Natural killer cell (primary cell): ENCODE measurements at regions not wholly inside any gene's neighbourhood (a gene's known extent, or its start where the extent isn't known, plus 50 kb on each side); places are given as distances from the start of the nearest gene placed in this dataset.

Source experiments
- ATAC-seq, 3 donors: fragments of 150-1000 bp in 2 of 3; fragments of 200-7000 bp in 1 of 3; cut with Tn5 transposase; 1 replicate in 1 of 3; 2 replicates in 2 of 3; pipeline ENCODE4 v1.10.0; 2021; ENCODE audit warnings: mild to moderate bottlenecking in 2 of 3, moderate library complexity in 2 of 3
- DNase-seq, 2 donors: peaks; one replicate each; pipeline versions ENCODE4 v3.0.0 to v3.0.0-alpha.2; 2013 to 2021; ENCODE audit warnings: mixed read lengths in 1 of 2
- H3K27ac ChIP-seq: one replicate; pipeline ENCODE4 v1.5.1; 2013; ENCODE audit warnings: mild to moderate bottlenecking, low read length
- H3K27me3 ChIP-seq: one replicate; pipeline ENCODE4 v1.6.1; 2013; ENCODE audit warnings: low read length; ENCODE audit not compliant: control insufficient read depth, insufficient read depth
- H3K36me3 ChIP-seq: one replicate; pipeline ENCODE4 v1.6.1; 2013; ENCODE audit warnings: low read length; ENCODE audit not compliant: control insufficient read depth, insufficient read depth
- H3K4me1 ChIP-seq: one replicate; pipeline ENCODE4 v1.6.1; 2013; ENCODE audit warnings: low read length; ENCODE audit not compliant: control insufficient read depth, insufficient read depth
- H3K4me3 ChIP-seq: one replicate; pipeline ENCODE4 v1.5.1; 2013; ENCODE audit warnings: low read length
- H3K9me3 ChIP-seq: one replicate; pipeline ENCODE4 v1.6.1; 2013; ENCODE audit warnings: low read length; ENCODE audit not compliant: control insufficient read depth, insufficient read depth
- H3K27ac Mint-ChIP-seq, 2 donors: one replicate each; pipeline ENCODE4 v1.8.0; 2022; ENCODE audit warnings: mild to moderate bottlenecking in 2 of 2, mixed read lengths in 2 of 2, moderate library complexity in 1 of 2
- H3K27me3 Mint-ChIP-seq, 2 donors: one replicate each; pipeline ENCODE4 v1.8.0; 2022; ENCODE audit warnings: low read depth in 2 of 2, mixed read lengths in 2 of 2
- H3K36me3 Mint-ChIP-seq: one replicate; pipeline ENCODE4 v1.8.0; 2022; ENCODE audit warnings: mixed read lengths
- H3K4me1 Mint-ChIP-seq, 2 donors: one replicate each; pipeline ENCODE4 v1.8.0; 2022; ENCODE audit warnings: mixed read lengths in 2 of 2
- H3K4me3 Mint-ChIP-seq: one replicate; pipeline ENCODE4 v1.8.0; 2022; ENCODE audit warnings: mild to moderate bottlenecking, moderate library complexity, mixed read lengths
- H3K9me3 Mint-ChIP-seq, 2 donors: one replicate each; pipeline ENCODE4 v1.8.0; 2022; ENCODE audit warnings: mixed read lengths in 2 of 2
- CTCF ChIP-seq: fragments of 200-600 bp; IDR thresholded peaks from one replicate; pipeline ENCODE4 v1.8.0; 2022; ENCODE audit warnings: antibody characterized with exemption
- WGBS: methylation state at CpG from one replicate; pipeline ENCODE4 v1.1.7; 2013; ENCODE audit warnings: missing lambda C conversion rate; ENCODE audit not compliant: insufficient coverage; 5-methylcytosine and 5-hydroxymethylcytosine counted together
- intact Hi-C: fragments of 100-400 bp; cut with micrococcal nuclease; formaldehyde crosslinking; loops from one replicate; pipeline ENCODE4 v1.14.2; 2022

GRCh38 chr7:18378989-18379605, 116.5 kb upstream of the HDAC9 start:
- H3K27me3 ChIP-seq: no peaks in the 10 kb centered on the region
- no peak overlapping the region for H3K27ac Mint-ChIP-seq
- no peaks in the 10 kb centered on the region for H3K36me3 ChIP-seq
- no peak overlapping the region for H3K4me3 ChIP-seq
- WGBS: no CpG with 5 or more reads among the region's 2 CpGs
- H3K27me3 Mint-ChIP-seq: no peaks in the 10 kb centered on the region
- no peak for ATAC-seq
- no peaks in the 10 kb centered on the region for H3K36me3 Mint-ChIP-seq
- no peak for TF ChIP-seq CTCF
- no peaks in the 10 kb centered on the region for H3K4me1 Mint-ChIP-seq
- no peak overlapping the region for H3K27ac ChIP-seq
- intact Hi-C loops: no loop called here
- no peak for DNase-seq
- H3K4me1 ChIP-seq: no peaks in the 10 kb centered on the region
- H3K9me3 ChIP-seq: no peaks in the 10 kb centered on the region
- no peak overlapping the region for H3K4me3 Mint-ChIP-seq
- H3K9me3 Mint-ChIP-seq: no peaks in the 10 kb centered on the region

GRCh38 chr7:18384491-18385143, 110.9 kb upstream of the HDAC9 start:
- H3K4me1 Mint-ChIP-seq: peaks cover 5 to 6% of the 10 kb centered on the region in 2 donors
- Histone ChIP-seq H3K36me3 (no peaks in the 10 kb centered on the region), H3K27me3 (no peaks in the 10 kb centered on the region), H3K4me1 (no peaks in the 10 kb centered on the region), H3K27ac (no peak overlapping the region), H3K9me3 (no peaks in the 10 kb centered on the region), H3K4me3 (no peak overlapping the region)
- no peaks in the 10 kb centered on the region for H3K27me3 Mint-ChIP-seq
- DNase-seq (no peak), ATAC-seq (no peak)
- no peaks in the 10 kb centered on the region for H3K9me3 Mint-ChIP-seq
- intact Hi-C loops: no loop called here
- no peak overlapping the region for H3K4me3 Mint-ChIP-seq
- TF ChIP-seq CTCF: no peak
- H3K36me3 Mint-ChIP-seq: no peaks in the 10 kb centered on the region
- WGBS: 100% methylated on average over 1 of the region's 1 CpG
- H3K27ac Mint-ChIP-seq: no peak overlapping the region

- peaks cover 20 to 21% of the 10 kb centered on the region in 2 donors for H3K4me1 Mint-ChIP-seq
Measured at GRCh38 chr7:18386607-18387006, 108.9 kb upstream of the HDAC9 start.

More at GRCh38 chr7:18386607-18387006, 108.9 kb upstream of the HDAC9 start:
- H3K4me1 ChIP-seq: peaks cover 4% of the 10 kb centered on the region
- TF ChIP-seq CTCF: no peak
- Mint-ChIP-seq H3K9me3 (no peaks in the 10 kb centered on the region), H3K27me3 (no peaks in the 10 kb centered on the region), H3K36me3 (no peaks in the 10 kb centered on the region), H3K4me3 (no peak overlapping the region), H3K27ac (no peak overlapping the region)
- ATAC-seq: no peak
- WGBS: 98% methylated on average over 4 of the region's 4 CpGs
- H3K9me3 ChIP-seq: no peaks in the 10 kb centered on the region
- H3K4me3 ChIP-seq: no peak overlapping the region
- H3K36me3 ChIP-seq: no peaks in the 10 kb centered on the region
- no peak overlapping the region for H3K27ac ChIP-seq
- intact Hi-C loops: no loop called here
- H3K27me3 ChIP-seq: no peaks in the 10 kb centered on the region
- no peak for DNase-seq
